SK-N-MC (cell line): ENCODE measurements at regions not wholly inside any gene's neighbourhood (a gene's known extent, or its start where the extent isn't known, plus 50 kb on each side); places are given as distances from the start of the nearest gene placed in this dataset.

Experiments
- EZH2 ChIP-seq: fragments of 200-600 bp; sonication (generic); IDR thresholded peaks from one replicate; pipeline ENCODE4 v1.6.1; 2017; ENCODE audit warnings: antibody characterized with exemption
- POLR2AphosphoS5 ChIP-seq: IDR thresholded peaks from 2 replicates; pipeline ENCODE4 v1.6.1; 2012; ENCODE audit warnings: mild to moderate bottlenecking, low read depth, low read length, borderline replicate concordance

GRCh38 chr1:98056781-98057180 lies 135.9 kb upstream of the DPYD start:
- TF ChIP-seq EZH2 = no peak
- no peak for TF ChIP-seq POLR2AphosphoS5
